Head of caudate nucleus (tissue), 42 donors: ENCODE measurements at regions not wholly inside any gene's neighbourhood (a gene's known extent, or its start where the extent isn't known, plus 50 kb on each side); places are given as distances from the start of the nearest gene placed in this dataset.
"Not testable (repeated sequence)": the region's sequence is repeated elsewhere in the genome, so short reads cannot be mapped to it uniquely, and the experiment has no call there.

Experiments used
- DNase-seq, 42 donors: peaks; one replicate each; pipeline versions ENCODE4 v3.0.0 to v3.0.0-alpha.2; 2020 to 2021; ENCODE audit warnings: mixed read lengths in 7 of 42
- intact Hi-C: fragments of 100-400 bp; cut with DNase I; formaldehyde crosslinking; loops from one replicate; pipeline ENCODE4 v1.15.0; 2022

DNA sequence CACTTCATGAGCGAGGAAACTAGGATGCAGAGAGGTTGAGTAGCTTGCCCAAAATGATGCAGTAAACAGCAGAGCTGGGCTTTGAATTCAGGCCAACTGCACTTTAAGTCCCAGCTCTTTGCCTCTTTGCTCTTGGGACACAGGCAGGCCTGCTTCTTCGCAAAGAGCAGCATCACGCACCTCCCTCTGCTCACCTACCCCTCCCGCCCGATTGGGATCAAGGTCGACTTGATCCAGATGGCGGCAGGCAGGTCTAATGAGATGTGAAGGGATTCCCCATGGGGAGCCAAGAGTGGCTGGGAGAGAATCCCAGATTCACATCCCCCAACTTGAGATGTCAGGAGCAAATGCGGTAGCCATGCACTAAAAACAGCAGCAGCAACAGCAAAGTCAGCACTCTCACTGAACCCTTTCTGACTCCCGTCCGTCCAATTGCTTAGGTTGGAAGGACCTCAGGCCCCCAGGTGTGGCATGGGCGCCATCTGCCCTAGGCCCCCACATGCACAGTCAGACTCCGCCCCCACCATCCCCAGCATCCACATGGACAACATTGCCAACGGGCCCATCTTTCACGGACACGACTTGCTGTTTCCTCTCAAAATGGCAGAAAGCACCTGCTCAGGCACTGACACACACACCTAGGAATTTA is 84.3 kb upstream of the MAP4K4 start:
- no peak for DNase-seq
- intact Hi-C loops: no loop called here

DNA sequence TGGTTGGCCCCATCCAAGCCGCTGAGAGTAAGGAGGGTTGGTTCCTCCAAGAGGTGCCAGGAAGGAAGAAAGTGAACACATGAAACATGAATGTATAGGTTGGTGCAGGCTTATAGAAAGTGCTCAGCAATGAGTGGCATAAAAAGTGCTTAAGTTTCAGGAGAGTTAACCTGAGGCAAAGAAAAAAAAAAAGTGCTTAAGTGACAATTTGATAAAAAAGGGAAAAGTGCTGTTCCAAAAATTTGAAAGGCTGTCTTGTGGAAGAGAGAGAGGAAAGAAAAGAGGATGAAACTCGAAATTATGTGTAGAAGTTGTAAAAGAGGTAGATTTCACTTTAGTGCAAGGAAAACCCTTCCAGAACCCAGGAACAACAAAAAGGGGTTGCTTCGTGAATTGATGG is 85.5 kb upstream of the MAP4K4 start:
- no peak for DNase-seq
- intact Hi-C loops: no loop called here

DNA sequence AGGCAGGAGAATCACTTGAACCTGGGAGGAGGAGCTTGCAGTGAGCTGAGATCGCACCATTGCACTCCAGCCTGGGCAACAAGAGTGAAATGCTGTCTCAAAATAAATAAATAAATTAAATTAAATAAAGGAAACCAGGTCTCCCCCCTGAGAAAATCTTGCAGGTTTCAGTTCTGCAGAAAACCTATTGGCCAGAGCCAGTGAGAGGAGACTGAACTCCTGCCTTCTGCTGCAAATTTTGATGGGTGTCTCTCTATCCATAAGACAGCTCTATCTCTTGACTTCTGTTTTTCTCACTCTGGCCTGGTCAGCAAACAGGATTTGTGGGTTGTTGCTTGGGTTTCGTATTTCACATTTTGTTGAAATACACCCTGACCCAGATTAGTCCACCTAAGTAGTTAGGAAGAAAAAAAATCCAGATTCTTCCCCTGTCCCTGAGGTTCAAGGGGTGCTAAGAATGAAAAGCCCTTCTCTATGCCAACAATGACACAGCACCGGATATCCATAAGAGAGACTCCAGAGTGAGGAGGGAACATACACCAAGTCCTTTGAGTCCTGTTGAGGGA is 86.7 kb upstream of the MAP4K4 start:
- DNase-seq: no peak
- intact Hi-C loops: no loop called here

DNA sequence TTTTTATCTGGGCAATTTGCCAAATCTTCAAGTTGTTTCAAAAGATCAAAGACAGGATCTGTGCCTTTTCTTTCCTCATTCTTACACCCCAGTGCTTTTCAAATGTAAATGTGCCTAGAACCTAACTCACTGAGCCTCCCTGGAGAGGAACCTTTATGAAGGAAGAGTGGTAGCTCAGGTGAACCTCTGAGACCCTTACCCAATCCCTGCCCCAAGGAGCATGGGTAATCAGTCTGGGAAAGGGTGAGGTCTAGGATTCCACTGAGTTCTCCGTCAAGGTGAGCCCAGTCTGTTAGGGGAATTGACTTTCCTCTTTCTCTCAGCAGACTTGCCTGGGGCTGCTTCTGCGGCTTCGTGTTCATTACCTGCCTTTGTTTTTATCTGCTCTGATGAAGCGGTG is 88.1 kb upstream of the MAP4K4 start:
- intact Hi-C loops: no loop called here
- DNase-seq: no peak

DNA sequence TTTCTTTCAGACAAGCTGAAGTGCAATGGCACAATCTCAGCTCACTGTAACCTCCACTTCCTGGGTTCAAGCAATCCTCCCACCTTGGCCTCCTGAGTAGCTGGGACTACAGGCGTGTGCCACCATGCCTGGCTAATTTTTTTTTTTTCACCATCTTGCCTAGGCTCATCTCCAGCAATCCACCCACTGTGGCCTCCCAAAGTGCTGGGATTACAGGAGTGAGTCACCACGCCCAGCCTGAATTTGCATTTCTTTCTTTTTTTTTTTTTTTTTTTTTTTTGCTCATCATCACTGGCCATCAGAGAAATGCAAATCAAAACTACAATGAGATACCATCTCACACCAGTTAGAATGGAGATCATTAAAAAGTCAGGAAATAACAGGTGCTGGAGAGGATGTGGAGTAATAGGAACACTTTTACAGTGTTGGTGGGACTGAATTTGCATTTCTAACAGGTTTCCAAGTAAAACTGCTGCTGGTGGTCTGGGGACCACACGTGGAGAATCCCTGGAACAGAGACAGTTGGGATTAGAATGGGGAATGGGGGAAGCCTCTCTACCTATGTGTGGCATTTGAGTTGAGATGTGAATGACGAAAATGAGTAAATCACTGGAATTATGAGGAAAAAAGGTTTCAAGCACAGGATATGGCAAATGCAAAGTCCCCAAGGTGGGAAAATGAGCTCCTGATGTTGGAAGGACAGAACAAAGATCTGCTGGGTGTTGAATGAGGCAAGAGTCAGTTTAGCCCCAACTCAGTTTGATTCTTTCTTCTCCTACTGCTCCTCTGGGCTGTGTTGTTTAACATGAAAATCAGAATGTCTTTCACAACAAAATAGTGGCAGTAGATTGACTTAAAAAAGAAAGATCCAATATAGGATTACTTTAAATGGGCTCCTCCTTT is 88.8 kb upstream of the MAP4K4 start:
- intact Hi-C loops: no loop called here
- no peak for DNase-seq

DNA sequence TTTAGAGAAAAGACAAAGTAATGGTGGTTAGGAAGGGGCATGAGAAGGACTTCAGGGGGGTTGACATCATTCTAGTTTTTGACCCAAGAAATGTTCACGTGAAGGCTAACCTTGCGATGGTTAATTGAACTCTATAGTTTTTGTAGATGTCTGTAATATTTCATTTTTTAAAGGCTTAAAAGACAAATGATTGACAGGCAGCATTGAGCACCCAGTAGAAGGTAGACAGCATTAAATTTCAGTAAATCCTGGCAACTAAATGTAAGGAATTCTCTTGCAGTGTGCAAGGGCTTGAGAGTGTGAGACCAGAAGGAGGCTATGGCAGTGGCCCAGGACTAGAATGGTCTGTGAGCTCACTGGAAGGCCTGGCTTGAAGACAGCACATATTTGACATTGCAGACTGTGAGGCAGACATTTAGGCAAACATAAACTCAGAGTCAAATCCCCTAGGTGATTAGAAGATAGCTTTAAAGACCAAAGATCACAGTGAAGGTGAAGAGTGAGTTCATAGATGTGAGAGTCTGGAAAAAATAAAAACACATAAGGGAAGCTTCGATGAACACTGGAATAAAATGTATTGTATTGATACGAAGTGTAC is 100.1 kb upstream of the MAP4K4 start:
- no peak for DNase-seq
- intact Hi-C loops: no loop called here

DNA sequence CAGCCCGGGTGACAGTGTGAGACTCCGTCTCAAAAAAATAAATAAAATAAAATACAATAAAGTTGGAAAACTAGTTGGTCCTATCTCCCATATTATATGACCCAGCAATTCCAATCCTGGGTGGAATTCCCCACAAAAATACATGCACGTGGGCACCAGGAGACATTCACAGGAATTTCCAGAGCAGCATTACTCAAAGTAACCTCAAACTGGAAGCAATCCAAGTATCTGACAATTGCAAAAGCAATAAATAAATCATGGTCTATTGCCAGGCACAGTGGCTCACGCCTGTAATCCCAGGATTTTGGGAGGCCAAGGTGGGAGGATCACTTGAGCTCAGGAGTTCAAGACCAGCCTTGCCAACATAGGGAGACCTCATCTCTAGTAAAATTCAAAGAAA is 101.2 kb upstream of the MAP4K4 start:
- no peak for DNase-seq
- intact Hi-C loops: no loop called here

DNA sequence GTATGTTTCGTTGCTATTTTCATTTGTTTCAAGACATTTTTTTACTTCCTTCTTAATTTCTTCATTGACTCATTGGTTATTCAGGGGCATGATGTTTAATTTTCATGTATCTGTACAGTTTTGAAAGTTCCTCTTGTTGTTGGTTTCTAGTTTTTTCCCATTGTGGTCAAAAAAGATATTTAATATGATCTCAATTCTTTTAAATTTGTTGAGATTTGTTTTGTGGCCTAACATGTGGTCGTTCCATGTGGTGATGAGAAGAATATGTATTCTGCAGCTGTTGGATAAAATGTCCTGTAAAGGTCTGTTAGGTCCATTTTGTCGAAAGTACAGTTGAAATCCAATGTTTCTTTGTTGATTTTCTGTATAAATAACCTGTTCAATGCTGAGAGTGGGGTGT is 110.3 kb upstream of the MAP4K4 start:
- intact Hi-C loops: no loop called here
- DNase-seq: no peak

DNA sequence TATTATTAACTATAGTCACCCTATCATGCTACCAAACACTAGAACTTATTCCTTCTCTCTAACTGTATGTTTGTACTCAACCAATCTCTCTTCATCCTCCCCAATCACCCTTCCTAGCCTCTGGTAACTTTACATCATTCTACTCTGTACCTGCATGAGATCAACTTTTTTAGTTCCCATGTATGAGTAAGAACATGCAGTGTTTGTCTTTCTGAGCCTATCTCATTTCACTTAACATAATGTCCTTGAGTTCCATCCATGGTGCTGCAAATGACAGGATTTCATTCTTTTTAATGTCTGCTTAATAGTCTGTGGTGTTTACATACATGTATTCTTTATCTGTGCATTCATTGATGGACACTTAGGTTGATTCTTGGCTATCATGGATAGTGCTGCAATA is 108.9 kb upstream of the RFX8 start:
- intact Hi-C loops: no loop called here

DNA sequence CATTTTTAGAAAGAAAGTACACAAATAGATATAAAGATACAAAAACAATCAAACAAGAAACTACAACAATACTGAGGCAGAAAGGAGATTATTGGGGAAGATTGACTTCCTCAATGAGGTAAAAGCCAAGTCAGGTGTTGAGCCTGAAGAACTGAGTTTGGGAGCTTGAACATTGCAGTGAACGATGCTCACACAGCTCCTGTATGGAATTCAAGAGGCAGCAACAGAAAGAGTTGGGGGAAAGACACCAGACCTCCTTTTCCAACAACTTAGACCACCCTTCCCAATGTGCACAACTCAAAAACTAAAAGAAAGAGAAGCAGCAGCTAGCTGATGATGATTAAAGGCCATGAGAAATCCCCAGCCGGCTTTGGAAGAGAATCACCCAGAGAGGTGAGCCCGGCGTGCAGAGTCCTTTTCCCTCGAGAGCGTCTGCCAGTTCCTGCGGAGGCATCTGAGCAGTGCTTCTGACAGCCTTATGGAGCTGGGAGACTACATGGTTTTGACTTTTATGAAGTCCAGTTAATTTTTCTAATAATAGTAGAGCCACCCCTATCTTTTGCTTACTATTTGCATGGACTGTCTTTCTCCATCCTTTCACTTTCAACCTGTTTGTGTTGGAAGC is 106.9 kb upstream of the RFX8 start:
- intact Hi-C loops: no loop called here

More for the DNA sequence above, 108.9 kb upstream of the RFX8 start:
- DNase-seq: no peak

DNA sequence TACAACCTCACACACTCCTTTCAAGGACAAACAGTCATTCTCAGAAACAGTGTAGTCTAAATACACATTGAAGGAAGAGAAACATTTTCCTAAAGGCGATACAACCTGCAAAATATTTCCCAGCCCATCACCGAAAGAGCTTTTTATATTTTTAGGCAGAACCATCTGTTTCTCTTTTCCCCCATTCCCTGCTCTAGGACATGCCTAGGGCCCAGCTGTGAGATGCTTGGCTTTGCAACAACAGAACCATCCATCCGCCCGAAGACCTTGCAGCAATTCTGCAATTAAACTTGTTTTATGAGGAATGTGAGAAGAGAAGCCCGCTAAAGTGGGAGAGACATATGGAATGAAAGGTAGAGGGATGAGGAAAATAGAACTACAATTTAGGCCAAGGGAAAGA is 105.6 kb upstream of the RFX8 start:
- intact Hi-C loops: no loop called here
- DNase-seq: no peak

More for the DNA sequence above, 106.9 kb upstream of the RFX8 start:
- DNase-seq: no peak

DNA sequence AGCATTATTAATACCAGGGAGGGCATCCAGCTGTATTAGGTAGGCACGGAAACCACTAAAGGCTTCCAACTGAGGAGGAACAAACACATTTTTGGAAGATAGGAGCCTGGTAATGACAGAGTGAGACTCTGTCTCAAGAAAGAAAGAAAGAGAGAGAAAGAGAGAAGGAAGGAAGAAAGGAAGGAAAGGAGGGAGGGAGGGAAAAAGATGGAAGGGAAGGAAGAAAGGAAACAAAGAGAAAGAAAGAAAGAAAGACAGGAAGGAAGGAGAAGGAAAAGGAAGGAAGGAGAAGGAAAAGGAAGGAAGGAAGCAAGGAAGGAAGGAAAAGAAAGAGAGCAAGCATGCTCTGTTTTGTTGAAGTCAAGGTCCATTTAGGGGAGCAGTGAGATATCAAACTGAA is 103.8 kb upstream of the RFX8 start:
- intact Hi-C loops: no loop called here
- DNase-seq: no peak

DNA sequence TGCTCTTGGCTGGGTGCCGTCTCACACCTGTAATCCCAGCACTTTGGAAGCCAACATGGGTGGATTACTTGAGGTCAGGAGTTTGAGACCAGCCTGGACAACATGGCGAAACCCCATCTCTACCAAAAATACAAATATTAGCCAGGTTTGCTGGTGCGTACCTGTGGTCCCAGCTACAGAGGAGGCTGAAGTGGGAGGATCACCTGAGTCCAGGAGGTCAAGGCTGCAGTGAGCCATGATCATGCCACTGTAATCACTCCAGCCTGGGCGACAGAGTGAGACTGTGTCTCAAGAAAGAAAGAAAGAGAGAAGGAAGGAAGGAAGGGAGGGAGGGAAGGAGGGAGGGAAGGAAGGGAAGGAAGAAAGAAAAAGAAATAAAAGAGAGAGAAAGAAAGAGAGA is 103.2 kb upstream of the RFX8 start:
- DNase-seq, intact Hi-C loops: not testable (repeated sequence)

DNA sequence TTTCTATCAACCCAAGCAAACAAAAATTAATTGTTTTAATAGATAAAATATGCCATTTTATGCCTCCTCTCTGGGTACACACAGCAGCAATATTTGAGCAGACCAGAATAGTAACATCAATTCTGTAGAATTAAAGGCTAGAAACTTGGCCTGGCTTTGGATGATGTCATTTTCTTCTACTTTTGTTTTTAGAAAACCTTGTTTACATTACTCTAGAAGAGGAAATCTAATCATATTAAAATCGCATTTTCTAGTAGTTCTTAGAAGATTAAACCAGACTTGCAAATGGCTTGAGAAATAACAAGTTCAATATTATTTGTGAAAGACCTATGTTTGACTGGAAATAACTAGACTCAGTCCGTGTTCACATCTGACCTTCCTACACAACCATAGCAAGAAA is 102.3 kb upstream of the RFX8 start:
- intact Hi-C loops: no loop called here
- DNase-seq: no peak

DNA sequence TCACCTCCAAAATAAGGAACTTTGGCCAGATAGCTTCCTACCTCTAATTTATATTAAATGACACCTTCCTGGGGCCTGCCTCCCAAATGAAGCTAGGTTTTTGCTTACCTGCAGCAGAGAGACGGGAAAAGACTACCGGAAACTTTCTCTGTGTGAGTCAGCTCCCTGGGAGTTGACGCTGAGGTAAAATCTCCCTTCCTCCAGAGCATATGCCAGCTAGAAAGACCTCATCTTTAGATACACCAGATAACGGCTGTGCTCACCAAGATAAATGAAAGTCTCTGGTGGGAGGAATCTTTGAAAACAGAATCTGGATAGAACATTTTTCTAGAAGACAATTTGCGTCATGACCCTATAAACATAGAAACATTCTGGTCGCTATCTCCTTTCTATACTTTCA is 99.7 kb upstream of the RFX8 start:
- no peak for DNase-seq
- intact Hi-C loops: no loop called here

DNA sequence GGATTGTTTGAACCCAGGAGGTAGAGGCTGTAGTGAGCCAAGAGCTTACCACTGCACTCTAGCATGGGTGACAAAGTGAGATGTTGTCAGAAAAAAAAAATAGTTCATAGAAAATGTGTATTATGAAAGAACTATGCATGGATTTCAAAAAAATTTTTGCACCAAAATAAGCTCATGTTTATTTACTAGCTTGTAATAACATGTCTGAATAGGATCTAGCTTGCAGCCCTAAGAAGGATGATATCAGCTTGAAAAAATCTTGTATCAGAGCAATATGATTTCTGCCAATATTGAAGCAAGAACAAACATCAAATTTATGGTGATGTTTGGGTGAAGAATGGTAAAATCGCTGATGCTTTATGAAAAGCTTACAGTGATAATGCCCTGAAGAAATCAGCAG is 97.0 kb upstream of the RFX8 start:
- DNase-seq: no peak
- intact Hi-C loops: no loop called here

DNA sequence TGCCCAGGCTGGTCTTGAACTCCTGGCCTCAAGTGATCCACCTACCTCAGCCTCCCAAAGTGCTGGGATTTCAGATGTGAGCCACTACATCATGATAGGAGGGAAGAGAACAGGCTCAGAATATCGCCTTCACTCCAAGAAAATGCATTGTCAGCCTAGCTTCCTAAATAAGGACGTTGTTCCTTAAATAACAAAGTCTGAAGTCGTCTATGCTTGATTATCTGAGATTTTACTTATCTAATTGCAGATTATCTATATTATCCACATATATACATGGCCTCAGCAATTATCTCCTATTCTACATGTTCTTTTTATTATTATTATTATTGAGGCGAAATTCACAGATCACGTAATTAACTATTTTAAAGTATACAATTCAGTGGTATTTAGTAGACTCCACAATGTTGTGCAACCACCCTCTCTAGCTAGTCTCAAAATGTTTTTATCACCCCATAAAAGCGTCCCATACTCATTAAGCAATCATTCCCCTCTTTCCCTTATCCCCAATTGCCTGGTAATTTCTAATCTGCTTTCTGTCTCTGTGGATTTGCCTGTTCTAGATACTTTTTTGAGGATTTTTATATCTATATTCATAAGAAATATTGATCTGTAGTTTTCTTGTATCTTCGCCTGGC is 95.1 kb upstream of the RFX8 start:
- intact Hi-C loops: no loop called here
- no peak for DNase-seq

DNA sequence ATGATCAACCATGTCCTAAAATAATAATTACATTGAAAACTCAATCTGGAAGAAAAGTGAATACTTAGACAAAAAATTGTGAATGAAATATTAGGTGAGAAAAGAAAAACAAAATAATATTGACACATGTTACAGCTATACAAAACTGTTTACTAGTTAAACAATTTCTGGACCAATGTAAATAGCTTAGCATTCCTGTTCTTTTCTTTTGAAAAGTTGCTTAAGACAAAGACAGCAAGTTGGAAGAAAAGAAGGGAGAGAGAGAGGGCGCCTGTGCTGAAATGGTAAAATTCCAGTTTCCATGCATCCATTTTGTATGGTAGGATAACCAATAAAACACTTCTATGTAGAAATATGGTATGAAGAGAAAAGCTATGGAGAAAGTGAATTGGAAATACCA is 94.1 kb upstream of the RFX8 start:
- intact Hi-C loops: no loop called here
- DNase-seq: no peak

DNA sequence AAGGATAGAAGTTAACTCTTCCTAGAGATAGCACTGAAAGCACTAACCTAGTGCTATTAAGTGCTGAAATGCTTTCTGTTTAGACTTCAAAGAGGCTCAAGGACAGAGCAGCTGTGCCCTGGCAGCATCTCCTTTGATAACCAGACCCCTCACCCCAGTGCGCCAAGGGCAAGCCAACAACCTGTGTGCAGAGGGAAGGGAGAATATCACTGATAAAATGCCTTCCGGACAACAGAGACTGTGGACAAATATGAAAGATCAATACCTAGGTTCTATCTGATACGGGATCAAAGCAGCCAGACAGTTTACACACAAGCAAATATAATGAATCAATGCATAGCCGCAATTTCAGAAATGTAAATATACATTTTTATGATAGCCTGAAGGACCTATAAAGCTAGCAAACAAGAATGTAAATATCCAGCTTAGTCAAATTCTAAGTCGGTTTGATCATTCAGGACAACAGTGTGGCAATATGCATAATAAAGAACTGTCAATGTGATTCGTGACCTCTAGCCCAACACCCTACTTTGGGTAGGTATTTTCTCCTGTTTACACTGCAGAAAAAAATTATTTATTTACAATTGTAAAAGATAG is 91.8 kb upstream of the RFX8 start:
- no peak for DNase-seq
- intact Hi-C loops: no loop called here
